ENCODE measurements at regions not wholly inside any gene's neighbourhood (a gene's known extent, or its start where the extent isn't known, plus 50 kb on each side); places are given as distances from the start of the nearest gene placed in this dataset.

DNA sequence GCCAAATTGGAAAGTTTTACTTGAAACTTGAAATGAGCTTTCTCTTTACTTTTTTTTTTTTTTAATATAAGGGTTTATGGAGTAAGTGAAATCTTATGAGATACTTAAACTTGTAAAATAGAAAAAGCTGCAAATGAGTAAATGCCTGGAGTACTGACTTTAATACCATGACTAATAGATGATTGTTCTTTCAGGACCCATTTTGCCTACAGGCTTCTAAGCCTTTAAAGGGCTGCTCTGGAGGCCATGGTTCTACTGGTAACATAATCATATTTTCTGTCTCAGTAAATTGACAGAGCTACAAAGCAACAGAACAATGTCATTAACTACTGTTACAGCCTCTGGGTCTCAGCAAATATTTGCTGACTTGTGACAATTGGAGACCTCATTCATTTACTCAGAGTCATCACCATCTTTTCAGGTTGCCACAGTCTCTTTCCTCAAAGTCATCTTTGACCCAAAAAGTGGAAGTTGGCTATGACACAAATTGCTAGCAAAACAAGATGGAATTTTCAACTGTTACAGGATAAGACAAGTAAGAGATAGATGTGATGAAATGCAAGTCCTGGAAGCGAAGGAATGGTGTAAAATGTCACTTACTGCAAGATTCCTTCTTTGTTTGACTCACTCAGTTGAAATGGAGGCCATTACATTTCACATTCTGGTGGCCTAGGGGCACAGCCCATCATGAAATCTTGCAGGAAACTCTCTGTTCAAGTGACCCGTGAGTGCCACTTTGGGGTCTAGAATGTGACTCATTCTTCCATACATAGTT, 132.7 kb downstream of the BTC start:
- TF ChIP-seq, protein P1, sequence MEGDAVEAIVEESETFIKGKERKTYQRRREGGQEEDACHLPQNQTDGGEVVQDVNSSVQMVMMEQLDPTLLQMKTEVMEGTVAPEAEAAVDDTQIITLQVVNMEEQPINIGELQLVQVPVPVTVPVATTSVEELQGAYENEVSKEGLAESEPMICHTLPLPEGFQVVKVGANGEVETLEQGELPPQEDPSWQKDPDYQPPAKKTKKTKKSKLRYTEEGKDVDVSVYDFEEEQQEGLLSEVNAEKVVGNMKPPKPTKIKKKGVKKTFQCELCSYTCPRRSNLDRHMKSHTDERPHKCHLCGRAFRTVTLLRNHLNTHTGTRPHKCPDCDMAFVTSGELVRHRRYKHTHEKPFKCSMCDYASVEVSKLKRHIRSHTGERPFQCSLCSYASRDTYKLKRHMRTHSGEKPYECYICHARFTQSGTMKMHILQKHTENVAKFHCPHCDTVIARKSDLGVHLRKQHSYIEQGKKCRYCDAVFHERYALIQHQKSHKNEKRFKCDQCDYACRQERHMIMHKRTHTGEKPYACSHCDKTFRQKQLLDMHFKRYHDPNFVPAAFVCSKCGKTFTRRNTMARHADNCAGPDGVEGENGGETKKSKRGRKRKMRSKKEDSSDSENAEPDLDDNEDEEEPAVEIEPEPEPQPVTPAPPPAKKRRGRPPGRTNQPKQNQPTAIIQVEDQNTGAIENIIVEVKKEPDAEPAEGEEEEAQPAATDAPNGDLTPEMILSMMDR (IDR thresholded peaks at IDR 0.05): no peak
- no peak for TF ChIP-seq POLR2AphosphoS5 (IDR thresholded peaks at IDR 0.05)

Data from breast epithelium (tissue), 3 donors.